Nephron (organoid): ENCODE measurements at regions not wholly inside any gene's neighbourhood (a gene's known extent, or its start where the extent isn't known, plus 50 kb on each side); places are given as distances from the start of the nearest gene placed in this dataset.
A peak's percentile ranks its signal among the peaks of the same experiment; 100 is the strongest.

Experiments used
- H3K27ac Mint-ChIP-seq, 3 experiments: 2 replicates each; pipeline ENCODE4 v1.8.0; 2020; ENCODE audit warnings: mixed read lengths in 3 of 3, mild to moderate bottlenecking in 2 of 3, moderate library complexity in 1 of 3
- H3K27me3 Mint-ChIP-seq: 2 replicates; pipeline ENCODE4 v1.8.0; 2021; ENCODE audit warnings: low read depth, mild to moderate bottlenecking, moderate library complexity, mixed read lengths
- H3K36me3 Mint-ChIP-seq: 2 replicates; pipeline ENCODE4 v1.8.0; 2020; ENCODE audit warnings: low read depth, mixed read lengths
- H3K4me1 Mint-ChIP-seq: 2 replicates; pipeline ENCODE4 v1.8.0; 2020; ENCODE audit warnings: mixed read lengths
- H3K4me3 Mint-ChIP-seq, 3 experiments: 2 replicates each; pipeline ENCODE4 v1.8.0; 2020; ENCODE audit warnings: mild to moderate bottlenecking in 3 of 3, mixed read lengths in 3 of 3, moderate library complexity in 2 of 3
- H3K9me3 Mint-ChIP-seq: 2 replicates; pipeline ENCODE4 v1.8.0; 2020; ENCODE audit warnings: mixed read lengths
- TF ChIP-seq, protein P1 (sequence below), 3 experiments: fragments of 200-600 bp; sonication (generic); IDR thresholded peaks; one replicate each; pipeline ENCODE4 v1.5.0; 2021; ENCODE audit warnings: antibody characterized with exemption in 3 of 3; ENCODE audit not compliant: unreplicated experiment in 3 of 3

- Mint-ChIP-seq H3K4me3 (no peak overlapping the region), H3K27ac (no peak overlapping the region), H3K36me3 (no peaks in the 10 kb centered on the region), H3K4me1 (no peaks in the 10 kb centered on the region), H3K9me3 (peaks cover 2% of the 10 kb centered on the region), H3K27me3 (no peaks in the 10 kb centered on the region)
- TF ChIP-seq, protein P1, sequence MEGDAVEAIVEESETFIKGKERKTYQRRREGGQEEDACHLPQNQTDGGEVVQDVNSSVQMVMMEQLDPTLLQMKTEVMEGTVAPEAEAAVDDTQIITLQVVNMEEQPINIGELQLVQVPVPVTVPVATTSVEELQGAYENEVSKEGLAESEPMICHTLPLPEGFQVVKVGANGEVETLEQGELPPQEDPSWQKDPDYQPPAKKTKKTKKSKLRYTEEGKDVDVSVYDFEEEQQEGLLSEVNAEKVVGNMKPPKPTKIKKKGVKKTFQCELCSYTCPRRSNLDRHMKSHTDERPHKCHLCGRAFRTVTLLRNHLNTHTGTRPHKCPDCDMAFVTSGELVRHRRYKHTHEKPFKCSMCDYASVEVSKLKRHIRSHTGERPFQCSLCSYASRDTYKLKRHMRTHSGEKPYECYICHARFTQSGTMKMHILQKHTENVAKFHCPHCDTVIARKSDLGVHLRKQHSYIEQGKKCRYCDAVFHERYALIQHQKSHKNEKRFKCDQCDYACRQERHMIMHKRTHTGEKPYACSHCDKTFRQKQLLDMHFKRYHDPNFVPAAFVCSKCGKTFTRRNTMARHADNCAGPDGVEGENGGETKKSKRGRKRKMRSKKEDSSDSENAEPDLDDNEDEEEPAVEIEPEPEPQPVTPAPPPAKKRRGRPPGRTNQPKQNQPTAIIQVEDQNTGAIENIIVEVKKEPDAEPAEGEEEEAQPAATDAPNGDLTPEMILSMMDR (IDR thresholded peaks at IDR 0.05; ENCODE audit: unreplicated experiment in 3 of 3) = no peak
Observed at GRCh38 chr3:25973122-25973521, 183.2 kb downstream of the OXSM start.

DNA sequence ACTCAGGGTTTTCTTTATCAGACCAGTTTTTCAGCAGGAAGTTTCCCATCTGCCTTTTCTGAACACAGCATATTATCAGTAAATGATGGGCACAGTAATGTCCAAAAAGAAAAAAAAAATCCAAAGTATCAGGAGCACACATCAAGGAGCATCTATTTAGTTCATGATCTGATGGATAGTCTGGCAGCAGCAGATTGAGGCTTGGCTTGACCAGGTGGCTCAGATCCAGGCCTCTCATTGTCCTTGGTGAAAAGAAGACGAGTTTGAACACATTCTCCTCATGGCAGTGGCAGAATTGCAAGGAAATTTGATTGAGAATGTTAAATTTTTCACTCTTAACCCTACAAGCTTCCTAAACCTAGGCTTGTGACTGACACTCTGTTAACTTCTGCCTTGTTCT is 192.9 kb downstream of the OXSM start:
- peaks cover 4% of the 10 kb centered on the region for H3K4me1 Mint-ChIP-seq
- TF ChIP-seq, protein P1 (IDR thresholded peaks at IDR 0.05; ENCODE audit: unreplicated experiment in 3 of 3) = no peak
- H3K27me3 Mint-ChIP-seq = no peaks in the 10 kb centered on the region

GRCh38 chr3:25985621-25986020 is 195.7 kb downstream of the OXSM start:
- peak overlapping the region in 1 of 3 experiments; percentile 39 for H3K27ac Mint-ChIP-seq
- H3K36me3 Mint-ChIP-seq = no peaks in the 10 kb centered on the region
- H3K4me1 Mint-ChIP-seq = peaks cover 4% of the 10 kb centered on the region
- H3K9me3 Mint-ChIP-seq = peaks cover 3% of the 10 kb centered on the region
- H3K27me3 Mint-ChIP-seq = no peaks in the 10 kb centered on the region
- no peak overlapping the region for H3K4me3 Mint-ChIP-seq
- TF ChIP-seq, protein P1 (IDR thresholded peaks at IDR 0.05; ENCODE audit: unreplicated experiment in 3 of 3) = no peak

More for the DNA sequence above, 192.9 kb downstream of the OXSM start:
- no peak overlapping the region for H3K4me3 Mint-ChIP-seq
- no peaks in the 10 kb centered on the region for H3K36me3 Mint-ChIP-seq
- H3K9me3 Mint-ChIP-seq = no peaks in the 10 kb centered on the region
- H3K27ac Mint-ChIP-seq = no peak overlapping the region

DNA sequence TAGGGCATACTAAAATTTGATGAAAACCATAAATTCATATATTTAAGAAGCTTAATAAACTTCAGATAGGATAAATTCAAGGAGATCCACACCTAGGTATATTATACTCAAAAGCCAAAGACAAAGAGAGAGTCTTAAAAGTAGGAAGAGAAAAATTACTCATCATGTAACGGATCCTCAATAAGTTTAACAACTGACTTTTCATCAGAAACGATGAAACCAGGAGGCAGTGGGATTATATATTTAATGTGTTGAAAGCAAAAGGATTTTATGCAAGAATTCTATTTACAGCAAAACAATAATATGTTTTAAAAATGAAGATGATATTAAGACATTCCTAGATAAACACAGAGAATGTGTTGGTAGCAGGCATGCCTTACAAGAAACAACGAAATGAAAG is 202.7 kb downstream of the OXSM start:
- no peak overlapping the region for H3K27ac Mint-ChIP-seq
- no peaks in the 10 kb centered on the region for H3K4me1 Mint-ChIP-seq
- peaks cover 3% of the 10 kb centered on the region for H3K36me3 Mint-ChIP-seq
- H3K9me3 Mint-ChIP-seq = peaks cover 56% of the 10 kb centered on the region
- TF ChIP-seq, protein P1 (IDR thresholded peaks at IDR 0.05; ENCODE audit: unreplicated experiment in 3 of 3) = no peak
- H3K27me3 Mint-ChIP-seq = no peaks in the 10 kb centered on the region
- no peak overlapping the region for H3K4me3 Mint-ChIP-seq

DNA sequence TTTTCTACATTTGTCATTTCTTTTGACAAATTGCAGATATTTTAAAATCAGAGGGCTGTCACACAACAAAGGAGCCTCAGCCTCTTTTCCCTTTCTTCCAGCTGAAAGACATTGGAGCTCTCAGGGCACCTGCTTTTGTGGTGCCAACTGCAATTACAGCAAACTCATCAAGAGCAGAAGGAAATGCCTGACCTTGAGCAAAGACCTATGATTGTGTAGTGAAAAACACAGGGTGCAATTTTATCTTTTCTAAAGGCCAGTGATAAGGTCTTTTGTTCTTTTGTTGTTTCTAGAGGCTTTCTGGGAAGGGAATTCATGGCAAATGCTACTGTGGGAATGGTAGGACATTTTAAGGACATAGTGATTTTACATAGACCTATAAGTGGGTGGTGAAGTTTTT is 214.3 kb downstream of the OXSM start:
- TF ChIP-seq, protein P1 (IDR thresholded peaks at IDR 0.05; ENCODE audit: unreplicated experiment in 3 of 3) = no peak
- Mint-ChIP-seq H3K27me3 (no peaks in the 10 kb centered on the region), H3K27ac (no peak overlapping the region), H3K9me3 (peaks cover 19% of the 10 kb centered on the region), H3K4me3 (no peak overlapping the region), H3K36me3 (no peaks in the 10 kb centered on the region), H3K4me1 (no peaks in the 10 kb centered on the region)

DNA sequence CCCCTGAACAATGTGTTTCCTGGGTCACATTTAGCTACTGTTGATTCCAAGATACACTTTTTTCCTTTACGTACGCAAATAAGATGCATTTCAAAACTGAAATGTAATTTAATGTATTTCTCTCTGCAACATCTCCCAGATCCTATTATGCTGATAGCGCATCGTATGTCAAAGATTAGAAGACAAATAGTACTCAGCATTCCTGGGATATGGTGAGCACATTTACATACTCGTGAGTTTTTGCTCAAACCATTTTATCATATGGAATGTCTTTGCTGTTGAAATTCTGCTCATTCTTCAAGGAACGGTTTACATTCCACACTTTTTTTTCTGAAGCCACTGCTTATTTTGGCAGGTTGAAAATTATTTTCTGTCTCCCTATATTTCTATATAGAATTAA is 221.4 kb downstream of the OXSM start:
- Mint-ChIP-seq H3K27ac (no peak overlapping the region), H3K4me1 (no peaks in the 10 kb centered on the region), H3K36me3 (no peaks in the 10 kb centered on the region), H3K27me3 (no peaks in the 10 kb centered on the region), H3K4me3 (no peak overlapping the region), H3K9me3 (peaks cover 2% of the 10 kb centered on the region)
- TF ChIP-seq, protein P1 (IDR thresholded peaks at IDR 0.05; ENCODE audit: unreplicated experiment in 3 of 3) = no peak
